ENCODE measurements at regions not wholly inside any gene's neighbourhood (a gene's known extent, or its start where the extent isn't known, plus 50 kb on each side); places are given as distances from the start of the nearest gene placed in this dataset.

DNA sequence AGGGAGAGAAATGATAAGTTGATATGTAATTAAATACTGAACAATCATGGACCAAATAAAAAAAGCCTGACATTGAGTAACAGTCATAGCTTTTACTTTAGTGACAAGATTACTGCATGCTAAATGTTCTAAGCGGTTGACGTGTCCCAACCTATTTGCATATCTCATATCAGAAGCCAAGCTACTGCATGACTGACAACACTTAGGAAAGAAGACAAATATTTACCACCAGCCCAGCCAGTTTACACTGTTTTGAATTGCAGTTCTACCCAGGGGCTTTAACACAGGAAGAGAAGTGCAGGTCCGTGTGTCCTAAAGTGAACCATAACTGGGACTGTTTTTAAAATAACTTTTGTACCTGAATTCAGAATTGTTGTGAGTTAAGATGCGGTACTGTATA is 219.9 kb downstream of the PRDM9 start:
- no peaks in the 10 kb centered on the region for H3K9me3 ChIP-seq
- no peak for TF ChIP-seq POLR2A (IDR thresholded peaks at IDR 0.05)
- no peak for TF ChIP-seq POLR2AphosphoS5 (IDR thresholded peaks at IDR 0.05)
- TF ChIP-seq, protein P1, sequence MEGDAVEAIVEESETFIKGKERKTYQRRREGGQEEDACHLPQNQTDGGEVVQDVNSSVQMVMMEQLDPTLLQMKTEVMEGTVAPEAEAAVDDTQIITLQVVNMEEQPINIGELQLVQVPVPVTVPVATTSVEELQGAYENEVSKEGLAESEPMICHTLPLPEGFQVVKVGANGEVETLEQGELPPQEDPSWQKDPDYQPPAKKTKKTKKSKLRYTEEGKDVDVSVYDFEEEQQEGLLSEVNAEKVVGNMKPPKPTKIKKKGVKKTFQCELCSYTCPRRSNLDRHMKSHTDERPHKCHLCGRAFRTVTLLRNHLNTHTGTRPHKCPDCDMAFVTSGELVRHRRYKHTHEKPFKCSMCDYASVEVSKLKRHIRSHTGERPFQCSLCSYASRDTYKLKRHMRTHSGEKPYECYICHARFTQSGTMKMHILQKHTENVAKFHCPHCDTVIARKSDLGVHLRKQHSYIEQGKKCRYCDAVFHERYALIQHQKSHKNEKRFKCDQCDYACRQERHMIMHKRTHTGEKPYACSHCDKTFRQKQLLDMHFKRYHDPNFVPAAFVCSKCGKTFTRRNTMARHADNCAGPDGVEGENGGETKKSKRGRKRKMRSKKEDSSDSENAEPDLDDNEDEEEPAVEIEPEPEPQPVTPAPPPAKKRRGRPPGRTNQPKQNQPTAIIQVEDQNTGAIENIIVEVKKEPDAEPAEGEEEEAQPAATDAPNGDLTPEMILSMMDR (IDR thresholded peaks at IDR 0.05) = no peak
- no peak for TF ChIP-seq EP300 (IDR thresholded peaks at IDR 0.05)
- WGBS, 2 donors (ENCODE audit: low coverage in 1 of 2) = 77 to 88% methylated on average over 4 of the region's 4 CpGs
- no peak overlapping the region for H3K27ac ChIP-seq
- ATAC-seq = no peak
- H3K27me3 ChIP-seq = no peaks in the 10 kb centered on the region
- no peak overlapping the region for H3K4me3 ChIP-seq
- no peaks in the 10 kb centered on the region for H3K36me3 ChIP-seq
- no peaks in the 10 kb centered on the region for H3K4me1 ChIP-seq

DNA sequence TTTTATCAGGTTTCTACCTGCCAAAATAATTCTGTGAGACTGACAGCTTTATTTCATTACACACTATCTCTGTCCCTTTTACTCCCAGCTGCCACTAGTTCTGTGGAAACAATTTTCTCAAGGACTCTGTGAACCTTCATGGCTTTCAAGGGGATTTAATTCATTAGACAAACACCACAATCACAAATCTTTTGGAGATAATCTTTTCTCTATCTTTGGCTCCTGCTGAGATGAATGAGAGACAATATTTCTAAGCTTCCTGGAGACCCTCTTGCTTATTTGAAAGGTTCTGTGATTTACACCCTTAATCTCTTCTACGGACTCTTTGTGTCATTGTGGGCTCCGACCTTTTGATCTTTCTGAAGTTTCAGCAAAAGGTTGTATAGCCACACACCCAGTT is 222.6 kb downstream of the PRDM9 start:
- Histone ChIP-seq H3K27ac (no peak overlapping the region), H3K27me3 (no peaks in the 10 kb centered on the region), H3K9me3 (peaks cover 0 to 4% (median 0%) of the 10 kb centered on the region in 3 donors), H3K36me3 (no peaks in the 10 kb centered on the region), H3K4me3 (no peak overlapping the region), H3K4me1 (no peaks in the 10 kb centered on the region)
- TF ChIP-seq POLR2AphosphoS5 (IDR thresholded peaks at IDR 0.05) = no peak
- TF ChIP-seq, protein P1 (IDR thresholded peaks at IDR 0.05) = no peak
- TF ChIP-seq EP300 (IDR thresholded peaks at IDR 0.05) = no peak
- TF ChIP-seq POLR2A (IDR thresholded peaks at IDR 0.05) = no peak
- ATAC-seq = no peak
- 52 to 93% methylated on average over 2 of the region's 2 CpGs for WGBS, 2 donors (ENCODE audit: low coverage in 1 of 2)

DNA sequence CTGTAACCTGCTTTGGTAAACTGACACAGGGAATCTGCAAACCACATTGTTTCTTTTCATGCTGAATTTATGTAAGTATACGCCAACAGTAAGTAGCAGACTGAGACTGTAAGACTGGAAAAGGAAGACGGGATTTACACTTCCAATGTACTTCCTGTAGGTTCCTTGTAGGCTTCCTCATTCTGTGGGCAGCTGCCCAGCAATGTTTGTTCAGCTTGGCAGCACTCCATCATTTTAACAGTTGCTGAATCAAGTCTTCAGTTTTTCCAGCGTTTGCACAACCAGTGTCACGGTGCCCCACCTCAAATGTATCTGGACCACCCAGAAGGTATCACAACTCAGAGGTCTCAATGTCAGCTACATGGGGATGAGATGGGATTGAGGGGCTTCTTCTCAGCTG is 232.6 kb downstream of the PRDM9 start:
- Histone ChIP-seq H3K4me1 (no peaks in the 10 kb centered on the region), H3K4me3 (no peak overlapping the region), H3K27me3 (no peaks in the 10 kb centered on the region), H3K9me3 (no peaks in the 10 kb centered on the region), H3K27ac (no peak overlapping the region), H3K36me3 (no peaks in the 10 kb centered on the region)
- WGBS, 2 donors (ENCODE audit: low coverage in 1 of 2) = 55 to 61% methylated on average over 2 to 4 of the region's 4 CpGs
- no peak for ATAC-seq
- TF ChIP-seq POLR2AphosphoS5 (IDR thresholded peaks at IDR 0.05) = no peak
- no peak for TF ChIP-seq EP300 (IDR thresholded peaks at IDR 0.05)
- TF ChIP-seq POLR2A (IDR thresholded peaks at IDR 0.05) = no peak
- TF ChIP-seq, protein P1 (IDR thresholded peaks at IDR 0.05) = no peak

DNA sequence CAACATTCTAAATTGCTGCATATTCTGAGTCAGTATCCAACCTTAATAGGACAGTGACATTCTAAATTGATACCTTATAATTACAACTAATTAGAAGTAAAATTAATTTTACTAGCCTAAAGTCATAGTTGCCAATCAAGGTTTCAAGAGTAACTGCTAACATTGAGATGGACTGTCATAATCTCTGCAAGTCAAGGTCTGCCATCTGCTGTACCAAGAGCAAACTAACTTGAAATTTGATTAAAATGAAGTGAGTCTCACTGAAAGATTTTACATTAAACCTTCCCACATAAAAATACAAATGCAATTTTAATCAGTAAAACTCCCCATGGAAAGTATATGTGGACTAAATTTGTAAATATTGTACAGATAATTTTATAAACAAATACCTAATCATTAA is 235.3 kb downstream of the PRDM9 start:
- Histone ChIP-seq H3K4me1 (no peaks in the 10 kb centered on the region), H3K27me3 (no peaks in the 10 kb centered on the region), H3K36me3 (no peaks in the 10 kb centered on the region), H3K4me3 (no peak overlapping the region), H3K27ac (no peak overlapping the region), H3K9me3 (no peaks in the 10 kb centered on the region)
- TF ChIP-seq POLR2AphosphoS5 (IDR thresholded peaks at IDR 0.05) (no peak), POLR2A (IDR thresholded peaks at IDR 0.05) (no peak), EP300 (IDR thresholded peaks at IDR 0.05) (no peak)
- TF ChIP-seq, protein P1 (IDR thresholded peaks at IDR 0.05) = no peak
- no peak for ATAC-seq

DNA sequence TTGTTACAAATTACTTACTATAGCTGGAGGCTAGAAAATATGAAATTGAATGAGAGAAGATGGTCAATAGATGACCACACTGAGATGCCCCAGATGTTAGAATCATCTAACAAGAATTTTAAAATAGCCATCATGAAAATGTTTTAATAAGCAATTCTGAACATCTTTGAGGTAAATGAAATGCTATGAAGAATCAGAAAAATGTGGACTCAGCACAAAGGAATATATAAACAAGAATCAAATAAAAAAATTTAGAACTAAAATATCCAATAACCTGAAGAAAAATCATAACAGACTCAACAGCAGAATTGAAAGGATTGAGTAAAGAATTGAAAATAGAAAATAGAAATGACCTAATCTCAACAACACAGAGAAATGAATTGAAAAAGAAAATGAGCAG is 248.5 kb downstream of the PRDM9 start:
- Histone ChIP-seq H3K36me3 (no peaks in the 10 kb centered on the region), H3K27me3 (no peaks in the 10 kb centered on the region), H3K9me3 (no peaks in the 10 kb centered on the region), H3K4me1 (no peaks in the 10 kb centered on the region), H3K4me3 (no peak overlapping the region), H3K27ac (no peak overlapping the region)
- ATAC-seq = no peak
- TF ChIP-seq EP300 (IDR thresholded peaks at IDR 0.05) (no peak), POLR2A (IDR thresholded peaks at IDR 0.05) (no peak), POLR2AphosphoS5 (IDR thresholded peaks at IDR 0.05) (no peak)
- TF ChIP-seq, protein P1 (IDR thresholded peaks at IDR 0.05) = no peak

Measured in gastroesophageal sphincter (tissue), 4 donors.